H1 (cell line): ENCODE measurements at regions not wholly inside any gene's neighbourhood (a gene's known extent, or its start where the extent isn't known, plus 50 kb on each side); places are given as distances from the start of the nearest gene placed in this dataset.

Source experiments
- CTCF ChIA-PET: fragments of 300-600 bp; sonication (Branson Sonifier 250); formaldehyde crosslinking; loops from one replicate; lab custom pipeline; 2021; ENCODE audit not compliant: partially characterized antibody; lab: Charles Lee
- POLR2A ChIA-PET: fragments of 300-600 bp; sonication (Branson Sonifier 250); formaldehyde crosslinking; loops from one replicate; lab custom pipeline; 2021; ENCODE audit warnings: inconsistent platforms; ENCODE audit not compliant: partially characterized antibody; lab: Charles Lee
- DNase-seq, 2 experiments: peaks; one replicate each; pipeline versions ENCODE4 v3.0.0 to v3.0.0-alpha.2; 2010 to 2022; ENCODE audit warnings: low spot score in 2 of 2, low read depth in 1 of 2, mixed read lengths in 1 of 2
- FAIRE-seq: peaks from 2 replicates; lab custom pipeline; 2011; peaks lifted over from hg19 to GRCh38; lab: Jason Lieb, UNC
- H2AFZ ChIP-seq: 2 replicates; pipeline ENCODE4 v1.8.1; 2012; ENCODE audit warnings: low read length, inconsistent platforms
- H2AK5ac ChIP-seq: 2 replicates; pipeline ENCODE4 v1.6.1; 2013; ENCODE audit warnings: low read depth, low read length
- H2BK120ac ChIP-seq: replicated peaks from 2 replicates; pipeline ENCODE3; 2013; ENCODE audit warnings: low read depth, low read length, inconsistent platforms
- H2BK12ac ChIP-seq: 2 replicates; pipeline ENCODE4 v1.6.1; 2013; ENCODE audit warnings: low read depth, low read length
- H2BK15ac ChIP-seq: 2 replicates; pipeline ENCODE4 v1.6.1; 2013; ENCODE audit warnings: low read length
- H2BK20ac ChIP-seq: 2 replicates; pipeline ENCODE4 v1.6.1; 2013; ENCODE audit warnings: low read length
- H2BK5ac ChIP-seq: 2 replicates; pipeline ENCODE4 v1.6.1; 2013; ENCODE audit warnings: low read depth, low read length
- H3K14ac ChIP-seq: 2 replicates; pipeline ENCODE4 v1.6.1; 2013; ENCODE audit warnings: inconsistent platforms; ENCODE audit not compliant: insufficient read length
- H3K18ac ChIP-seq: 2 replicates; pipeline ENCODE4 v1.6.1; 2013; ENCODE audit warnings: low read length; ENCODE audit errors: extremely low read depth
- H3K23ac ChIP-seq: 2 replicates; pipeline ENCODE4 v1.6.1; 2013; ENCODE audit warnings: inconsistent platforms; ENCODE audit not compliant: insufficient read length
- H3K23me2 ChIP-seq: 2 replicates; pipeline ENCODE4 v1.6.1; 2013; ENCODE audit warnings: low read depth, low read length
- H3K27ac ChIP-seq: 2 replicates; pipeline ENCODE4 v1.6.1; 2011; ENCODE audit warnings: low read depth, low read length, inconsistent platforms
- H3K27me3 ChIP-seq, 4 experiments: replicated peaks in 1 of 4; 1 replicate in 1 of 4; 2 replicates in 3 of 4; pipeline versions ENCODE4 v1.6.1 to v1.8.1; 2011 to 2013; ENCODE audit warnings: low read length in 3 of 4, mild to moderate bottlenecking in 3 of 4, inconsistent platforms in 2 of 4, mixed read lengths in 2 of 4, moderate library complexity in 1 of 4; ENCODE audit not compliant: control insufficient read depth in 3 of 4, insufficient read depth in 3 of 4; ENCODE audit errors: extremely low read depth in 1 of 4
- H3K36me3 ChIP-seq, 4 experiments: 2 replicates each; pipeline versions ENCODE4 v1.6.1 to v1.8.1; 2011 to 2013; ENCODE audit warnings: mild to moderate bottlenecking in 4 of 4, low read length in 3 of 4, moderate library complexity in 2 of 4, control low read depth in 1 of 4, inconsistent platforms in 1 of 4; ENCODE audit not compliant: insufficient read depth in 4 of 4, control insufficient read depth in 2 of 4
- H3K4ac ChIP-seq: replicated peaks from 2 replicates; pipeline ENCODE3; 2013; ENCODE audit warnings: low read length, low read depth, mixed read lengths, inconsistent platforms; ENCODE audit not compliant: insufficient read length
- H3K4me1 ChIP-seq, 4 experiments: replicated peaks in 1 of 4; 1 replicate in 1 of 4; 2 replicates in 3 of 4; pipeline versions ENCODE4 v1.6.1 to v1.8.1; 2011 to 2013; ENCODE audit warnings: low read length in 3 of 4, inconsistent platforms in 2 of 4, mixed read lengths in 1 of 4; ENCODE audit not compliant: insufficient read depth in 4 of 4, control insufficient read depth in 3 of 4
- H3K4me2 ChIP-seq, 2 experiments: 2 replicates each; pipeline versions ENCODE4 v1.6.1 to v1.8.1; 2011 to 2013; ENCODE audit warnings: low read depth in 2 of 2, low read length in 2 of 2, control low read depth in 1 of 2, inconsistent platforms in 1 of 2, mild to moderate bottlenecking in 1 of 2; ENCODE audit not compliant: insufficient read depth in 1 of 2
- H3K4me3 ChIP-seq, 4 experiments: fragments of 200-600, 300-600 bp in 1 of 4; sonication (generic), shearing (Covaris generic), sonication (Bioruptor Twin) in 1 of 4; 2 replicates each; pipeline versions ENCODE4 v1.5.1 to v1.8.1; 2011 to 2016; ENCODE audit warnings: low read length in 4 of 4, low read depth in 3 of 4, control low read depth in 2 of 4, inconsistent platforms in 2 of 4, mild to moderate bottlenecking in 2 of 4, mixed read lengths in 1 of 4, moderate library complexity in 1 of 4; ENCODE audit not compliant: insufficient read depth in 2 of 4; ENCODE audit errors: extremely low read depth in 1 of 4
- H3K56ac ChIP-seq: replicated peaks from 2 replicates; pipeline ENCODE3; 2013; ENCODE audit warnings: low read depth, mild to moderate bottlenecking, mixed read lengths, low read length, inconsistent platforms; ENCODE audit not compliant: insufficient read length
- H3K79me1 ChIP-seq: 2 replicates; pipeline ENCODE4 v1.6.1; 2013; ENCODE audit warnings: low read depth, low read length, control low read depth
- H3K79me2 ChIP-seq, 2 experiments: 2 replicates each; pipeline versions ENCODE4 v1.6.1 to v1.8.1; 2012 to 2013; ENCODE audit warnings: low read length in 2 of 2, mild to moderate bottlenecking in 2 of 2, inconsistent platforms in 1 of 2; ENCODE audit not compliant: insufficient read depth in 2 of 2, control insufficient read depth in 1 of 2
- H3K9ac ChIP-seq, 4 experiments: replicated peaks in 1 of 4; 1 replicate in 1 of 4; 2 replicates in 3 of 4; pipeline versions ENCODE4 v1.6.1 to v1.8.1; 2011 to 2013; ENCODE audit warnings: low read depth in 3 of 4, low read length in 3 of 4, control low read depth in 2 of 4, mild to moderate bottlenecking in 2 of 4, moderate library complexity in 2 of 4, inconsistent platforms in 1 of 4; ENCODE audit errors: extremely low read depth in 1 of 4
- H3K9me3 ChIP-seq, 2 experiments: 2 replicates each; pipeline versions ENCODE4 v1.6.1 to v1.8.1; 2012 to 2013; ENCODE audit warnings: mild to moderate bottlenecking in 2 of 2, moderate library complexity in 2 of 2, control low read depth in 1 of 2, inconsistent platforms in 1 of 2, low read depth in 1 of 2, low read length in 1 of 2, mixed read lengths in 1 of 2; ENCODE audit not compliant: insufficient read depth in 2 of 2
- H4K20me1 ChIP-seq, 2 experiments: replicated peaks in 1 of 2; 2 replicates each; pipeline versions ENCODE3 to v1.8.1; 2011 to 2013; ENCODE audit warnings: inconsistent platforms in 2 of 2, low read length in 2 of 2, mild to moderate bottlenecking in 1 of 2; ENCODE audit not compliant: insufficient read depth in 2 of 2, control insufficient read depth in 1 of 2
- H4K5ac ChIP-seq: 2 replicates; pipeline ENCODE4 v1.6.1; 2013; ENCODE audit warnings: low read length, low read depth, mixed read lengths, inconsistent platforms; ENCODE audit not compliant: insufficient read length
- H4K8ac ChIP-seq: 2 replicates; pipeline ENCODE4 v1.8.0; 2013; ENCODE audit warnings: mild to moderate bottlenecking, moderate library complexity, low read length, inconsistent platforms; ENCODE audit not compliant: insufficient read depth; ENCODE audit errors: extremely low read depth
- H4K91ac ChIP-seq: replicated peaks from 2 replicates; pipeline ENCODE3; 2013; ENCODE audit warnings: low read length, mixed read lengths, inconsistent platforms; ENCODE audit not compliant: insufficient read length
- BACH1 ChIP-seq: IDR thresholded peaks from 2 replicates; pipeline ENCODE4 v1.6.1; 2012; ENCODE audit warnings: low read length, improper control_type of control experiment
- CBX5 ChIP-seq: fragments of 300-800, 300-1000 bp; sonication (generic); IDR thresholded peaks from 2 replicates; pipeline ENCODE4 v1.7.1; 2016; ENCODE audit warnings: antibody characterized with exemption, low read length, low read depth
- CTBP2 ChIP-seq: IDR thresholded peaks from 2 replicates; pipeline ENCODE4 v1.7.0; 2011; ENCODE audit warnings: borderline replicate concordance, mild to moderate bottlenecking, moderate library complexity, mixed read lengths, low read length; ENCODE audit not compliant: insufficient read depth, insufficient read length
- EP300 ChIP-seq, 2 experiments: IDR thresholded peaks; 1 replicate in 1 of 2; 2 replicates in 1 of 2; pipeline ENCODE4 v1.6.1; 2011 to 2012; ENCODE audit warnings: low read depth in 2 of 2, low read length in 2 of 2, mild to moderate bottlenecking in 2 of 2, borderline replicate concordance in 1 of 2, inconsistent platforms in 1 of 2, moderate library complexity in 1 of 2
- GTF2F1 ChIP-seq: IDR thresholded peaks from 2 replicates; pipeline ENCODE4 v1.6.1; 2012; ENCODE audit warnings: low read depth, low read length, improper control_type of control experiment, borderline replicate concordance
- SP4 ChIP-seq: IDR thresholded peaks from 2 replicates; pipeline ENCODE4 v1.6.1; 2012; ENCODE audit warnings: low read length, inconsistent platforms
- SRF ChIP-seq: IDR thresholded peaks from 2 replicates; pipeline ENCODE4 v1.6.1; 2011; ENCODE audit warnings: mild to moderate bottlenecking, low read depth, low read length, moderate library complexity
- TAF7 ChIP-seq: optimal IDR thresholded peaks from 2 replicates; pipeline ENCODE3; 2011; ENCODE audit warnings: low read depth, mild to moderate bottlenecking, inconsistent platforms, low read length, moderate library complexity, borderline replicate concordance
- WGBS, 2 experiments: shearing (Covaris generic) in 1 of 2; methylation state at CpG; one replicate each; pipeline versions ENCODE4 v1.1.6 to v1.1.7; 2013 to 2015; ENCODE audit warnings: low lambda C conversion rate in 2 of 2, mixed read lengths in 2 of 2, inconsistent platforms in 1 of 2, low coverage in 1 of 2, missing lambda C conversion rate in 1 of 2; ENCODE audit not compliant: insufficient replicate concordance in 2 of 2, insufficient coverage in 1 of 2, insufficient read length in 1 of 2; ENCODE audit errors: extremely low coverage in 1 of 2, missing lambda C conversion rate in 1 of 2; 5-methylcytosine and 5-hydroxymethylcytosine counted together
- TF ChIP-seq, protein P1 (sequence below): IDR thresholded peaks from 2 replicates; pipeline ENCODE4 v1.6.1; 2011; ENCODE audit warnings: low read depth, mild to moderate bottlenecking, low read length; ENCODE audit not compliant: insufficient read depth

DNA sequence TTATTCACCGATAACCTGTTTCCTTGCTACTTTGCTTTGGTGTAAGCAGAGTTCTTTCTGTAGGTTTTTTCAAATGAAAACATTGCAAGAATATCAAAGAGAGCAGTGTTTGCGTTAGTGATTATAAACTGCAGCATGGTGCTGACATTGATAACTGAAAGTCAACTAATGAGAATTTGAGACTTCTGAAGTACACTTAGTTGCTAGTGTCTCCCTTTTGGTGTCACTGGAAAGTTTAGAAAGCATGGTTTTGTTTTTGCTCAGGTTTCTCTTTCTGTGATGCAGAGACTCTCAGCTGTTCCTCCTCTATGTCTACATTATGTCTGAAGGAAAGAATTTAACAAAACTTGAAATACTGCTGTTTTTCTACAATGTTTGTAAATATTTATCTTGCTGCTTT, 80.2 kb upstream of the ZNF169 start:
- Histone ChIP-seq H2AK5ac (no peak overlapping the region), H3K9me3 (no peaks in the 10 kb centered on the region), H3K4me1 (peaks cover 0 to 6% (median 0%) of the 10 kb centered on the region in 4 experiments; a peak in 2 of 7 replicates), H2BK5ac (no peak overlapping the region), H2BK15ac (no peak overlapping the region), H4K20me1 (peaks cover 14 to 17% of the 10 kb centered on the region in 2 experiments), H3K9ac (no peak overlapping the region), H3K27me3 (no peaks in the 10 kb centered on the region), H3K18ac (no peak overlapping the region), H3K4me3 (no peak overlapping the region), H3K56ac (no peak overlapping the region), H3K79me1 (no peaks in the 10 kb centered on the region), H2AFZ (no peak overlapping the region), H3K79me2 (peaks cover 8 to 61% of the 10 kb centered on the region in 2 experiments), H2BK20ac (no peak overlapping the region), H3K4ac (no peak overlapping the region), H3K4me2 (no peak overlapping the region), H3K27ac (no peak overlapping the region), H4K91ac (no peak overlapping the region), H4K8ac (no peak overlapping the region), H3K36me3 (peaks cover 2 to 38% (median 17%) of the 10 kb centered on the region in 4 experiments; a peak in 5 of 8 replicates), H2BK120ac (no peak overlapping the region), H3K14ac (no peak overlapping the region), H3K23me2 (no peaks in the 10 kb centered on the region), H2BK12ac (no peak overlapping the region), H3K23ac (no peak overlapping the region), H4K5ac (no peak overlapping the region)
- ChIA-PET POLR2A (interaction anchor here (0.9 to 4.0 kb wide), 5 partner anchors 9 to 163 kb away, joined by 3 to 34 read pairs (median 5); no protein-coding TSS in a partner anchor), CTCF (interaction anchor here (1.0 kb wide), 1 partner anchor 505 kb away, joined by 3 read pairs; no protein-coding TSS in a partner anchor)
- no peak for FAIRE-seq
- TF ChIP-seq EP300 (IDR thresholded peaks at IDR 0.05; ENCODE audit: borderline replicate concordance in 1 of 2, low read depth in 2 of 2, low read length in 2 of 2) (no peak), CBX5 (no peak), BACH1 (no peak), GTF2F1 (no peak), CTBP2 (no peak), TAF7 (no peak), SRF (no peak), SP4 (no peak)
- TF ChIP-seq, protein P1, sequence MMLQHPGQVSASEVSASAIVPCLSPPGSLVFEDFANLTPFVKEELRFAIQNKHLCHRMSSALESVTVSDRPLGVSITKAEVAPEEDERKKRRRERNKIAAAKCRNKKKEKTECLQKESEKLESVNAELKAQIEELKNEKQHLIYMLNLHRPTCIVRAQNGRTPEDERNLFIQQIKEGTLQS, result no peak
- WGBS, 2 experiments, result 100% methylated on average over 2 of the region's 2 CpGs; no CpG with 5 or more reads in 1 of the 2 experiments
- no peak for DNase-seq
